ENCODE measurements at regions not wholly inside any gene's neighbourhood (a gene's known extent, or its start where the extent isn't known, plus 50 kb on each side); places are given as distances from the start of the nearest gene placed in this dataset.

GRCh38 chr9:22256381-22256780 is 190.2 kb upstream of the DMRTA1 start:
- no peak overlapping the region for H3K4me3 ChIP-seq
- ATAC-seq (ENCODE audit: low FRiP score in 2 of 2): no peak
- DNase-seq: no peak
- H3K27me3 ChIP-seq: no peaks in the 10 kb centered on the region
- H3K4me1 ChIP-seq: no peaks in the 10 kb centered on the region
- H3K36me3 ChIP-seq: no peaks in the 10 kb centered on the region
- H3K27ac ChIP-seq: no peak overlapping the region
- TF ChIP-seq EP300 (IDR thresholded peaks at IDR 0.05) (no peak), POLR2AphosphoS5 (IDR thresholded peaks at IDR 0.05) (no peak), POLR2A (IDR thresholded peaks at IDR 0.05) (no peak)
- TF ChIP-seq, protein P1, sequence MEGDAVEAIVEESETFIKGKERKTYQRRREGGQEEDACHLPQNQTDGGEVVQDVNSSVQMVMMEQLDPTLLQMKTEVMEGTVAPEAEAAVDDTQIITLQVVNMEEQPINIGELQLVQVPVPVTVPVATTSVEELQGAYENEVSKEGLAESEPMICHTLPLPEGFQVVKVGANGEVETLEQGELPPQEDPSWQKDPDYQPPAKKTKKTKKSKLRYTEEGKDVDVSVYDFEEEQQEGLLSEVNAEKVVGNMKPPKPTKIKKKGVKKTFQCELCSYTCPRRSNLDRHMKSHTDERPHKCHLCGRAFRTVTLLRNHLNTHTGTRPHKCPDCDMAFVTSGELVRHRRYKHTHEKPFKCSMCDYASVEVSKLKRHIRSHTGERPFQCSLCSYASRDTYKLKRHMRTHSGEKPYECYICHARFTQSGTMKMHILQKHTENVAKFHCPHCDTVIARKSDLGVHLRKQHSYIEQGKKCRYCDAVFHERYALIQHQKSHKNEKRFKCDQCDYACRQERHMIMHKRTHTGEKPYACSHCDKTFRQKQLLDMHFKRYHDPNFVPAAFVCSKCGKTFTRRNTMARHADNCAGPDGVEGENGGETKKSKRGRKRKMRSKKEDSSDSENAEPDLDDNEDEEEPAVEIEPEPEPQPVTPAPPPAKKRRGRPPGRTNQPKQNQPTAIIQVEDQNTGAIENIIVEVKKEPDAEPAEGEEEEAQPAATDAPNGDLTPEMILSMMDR (IDR thresholded peaks at IDR 0.05): no peak
- WGBS, 2 donors: 83 to 87% methylated on average over 3 of the region's 3 CpGs
- peaks cover 3 to 15% (median 7%) of the 10 kb centered on the region in 4 donors for H3K9me3 ChIP-seq

DNA sequence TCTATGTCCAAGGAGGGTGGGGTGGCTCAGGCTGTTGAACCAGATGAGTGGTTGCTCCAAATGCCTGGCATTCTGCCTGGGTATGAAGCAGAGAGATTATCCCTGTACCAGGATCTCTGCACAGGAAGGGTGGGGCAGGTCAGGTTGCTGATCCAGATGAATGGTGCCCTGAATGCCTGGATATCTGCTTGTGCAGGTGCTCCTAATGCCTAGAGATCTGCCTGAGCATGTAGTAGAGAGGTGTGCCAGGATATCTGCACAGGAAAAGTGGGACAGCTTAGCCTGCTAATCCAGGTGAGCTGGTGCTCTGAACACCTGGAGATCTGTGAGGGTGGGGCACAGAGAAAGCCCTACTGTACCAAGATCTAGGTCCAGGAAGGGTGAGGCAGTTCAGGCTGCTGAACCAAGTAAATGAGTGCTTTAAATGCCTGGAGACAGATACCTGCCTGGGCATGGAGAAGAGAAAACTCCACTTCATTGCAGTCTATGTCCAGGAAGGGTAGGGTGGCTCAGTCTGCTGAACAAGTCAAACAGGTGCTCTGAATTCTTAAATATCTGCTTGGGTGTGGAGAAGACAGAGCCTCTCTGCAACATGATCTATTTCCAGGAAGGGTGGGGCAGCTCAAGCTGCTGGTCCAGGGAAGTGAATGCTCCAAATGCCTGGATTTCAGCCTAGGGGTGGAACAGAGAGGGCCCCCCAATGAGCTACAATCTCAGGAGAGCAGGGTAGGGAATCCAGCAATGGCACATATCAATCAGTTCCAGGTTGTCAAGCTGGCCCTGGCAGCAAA is 189.4 kb upstream of the DMRTA1 start:
- Histone ChIP-seq H3K27ac (no peak overlapping the region), H3K4me1 (no peaks in the 10 kb centered on the region), H3K27me3 (no peaks in the 10 kb centered on the region), H3K4me3 (no peak overlapping the region), H3K9me3 (peaks cover 0 to 7% (median 3%) of the 10 kb centered on the region in 4 donors), H3K36me3 (no peaks in the 10 kb centered on the region)
- DNase-seq (no peak), ATAC-seq (ENCODE audit: low FRiP score in 2 of 2) (no peak)
- no peak for TF ChIP-seq EP300 (IDR thresholded peaks at IDR 0.05)

DNA sequence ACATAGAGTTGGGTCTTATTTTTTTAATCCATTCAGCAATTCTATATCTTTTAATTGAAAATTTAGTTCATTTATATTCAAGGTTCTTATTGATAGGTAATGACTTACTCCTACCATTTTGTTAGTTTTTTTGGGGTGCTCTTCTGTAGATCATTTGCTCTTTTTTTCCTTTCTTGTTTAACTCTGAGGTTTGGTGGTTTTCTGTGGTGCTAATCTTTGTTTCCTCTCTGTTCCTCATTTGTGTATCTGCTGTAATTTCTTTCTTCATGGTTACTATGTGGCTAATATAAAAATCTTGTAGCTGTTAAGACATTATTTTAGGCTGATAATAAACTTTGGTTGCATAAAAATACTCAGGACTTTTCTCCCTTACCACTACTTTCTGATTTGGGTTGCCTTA is 181.6 kb upstream of the DMRTA1 start:
- no peak for DNase-seq
- peaks cover 0 to 6% (median 0%) of the 10 kb centered on the region in 4 donors for H3K9me3 ChIP-seq
- H3K27me3 ChIP-seq: no peaks in the 10 kb centered on the region
- no peaks in the 10 kb centered on the region for H3K4me1 ChIP-seq
- H3K4me3 ChIP-seq: no peak overlapping the region
- H3K36me3 ChIP-seq: no peaks in the 10 kb centered on the region
- TF ChIP-seq POLR2A (IDR thresholded peaks at IDR 0.05) (no peak), POLR2AphosphoS5 (IDR thresholded peaks at IDR 0.05) (no peak), EP300 (IDR thresholded peaks at IDR 0.05) (no peak)
- TF ChIP-seq, protein P1 (IDR thresholded peaks at IDR 0.05): no peak
- no peak for ATAC-seq (ENCODE audit: low FRiP score in 2 of 2)
- no peak overlapping the region for H3K27ac ChIP-seq

DNA sequence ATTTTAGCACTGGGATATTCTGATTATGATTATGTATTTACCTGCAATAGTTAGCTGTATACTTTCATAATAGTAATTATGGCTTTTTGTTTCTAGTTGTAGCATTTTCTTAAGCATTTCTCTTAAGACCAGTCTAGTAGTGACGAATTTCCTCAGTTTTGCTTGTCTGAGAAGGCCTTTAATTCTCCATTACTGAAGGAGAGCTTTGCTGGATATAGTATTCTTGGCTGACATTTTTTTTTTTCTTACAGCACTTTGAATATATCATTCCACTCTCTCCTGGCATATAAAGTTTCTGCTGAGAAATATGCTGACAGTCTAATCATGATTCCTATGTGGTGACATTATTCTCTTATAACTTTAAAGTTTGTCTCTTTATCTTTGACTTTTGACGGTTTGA is 181.1 kb upstream of the DMRTA1 start:
- Histone ChIP-seq H3K27me3 (no peaks in the 10 kb centered on the region), H3K4me3 (no peak overlapping the region), H3K27ac (no peak overlapping the region), H3K36me3 (no peaks in the 10 kb centered on the region), H3K4me1 (no peaks in the 10 kb centered on the region), H3K9me3 (peaks cover 0 to 6% (median 0%) of the 10 kb centered on the region in 4 donors)
- DNase-seq (no peak), ATAC-seq (ENCODE audit: low FRiP score in 2 of 2) (no peak)
- no peak for TF ChIP-seq POLR2AphosphoS5 (IDR thresholded peaks at IDR 0.05)
- TF ChIP-seq POLR2A (IDR thresholded peaks at IDR 0.05): no peak
- TF ChIP-seq EP300 (IDR thresholded peaks at IDR 0.05): no peak
- TF ChIP-seq, protein P1 (IDR thresholded peaks at IDR 0.05): no peak
- WGBS, 2 donors: 72 to 79% methylated on average over 2 of the region's 2 CpGs

- ATAC-seq (ENCODE audit: low FRiP score in 2 of 2) (no peak), DNase-seq (no peak)
- no peaks in the 10 kb centered on the region for H3K4me1 ChIP-seq
- TF ChIP-seq POLR2AphosphoS5 (IDR thresholded peaks at IDR 0.05): no peak
- TF ChIP-seq EP300 (IDR thresholded peaks at IDR 0.05): no peak
- TF ChIP-seq, protein P1 (IDR thresholded peaks at IDR 0.05): no peak
- TF ChIP-seq POLR2A (IDR thresholded peaks at IDR 0.05): no peak
- 97 to 100% methylated on average over 2 of the region's 2 CpGs for whole genome bisulfite sequencing, 2 donors
- no peak overlapping the region for H3K27ac ChIP-seq
- H3K36me3 ChIP-seq: no peaks in the 10 kb centered on the region
- H3K4me3 ChIP-seq: no peak overlapping the region
- H3K9me3 ChIP-seq: peaks cover 0 to 3% (median 0%) of the 10 kb centered on the region in 4 donors
- no peaks in the 10 kb centered on the region for H3K27me3 ChIP-seq
Measured at GRCh38 chr9:22274477-22274876, 172.1 kb upstream of the DMRTA1 start.

Measured in upper lobe of left lung (tissue), 6 donors.